Cardiac septum (tissue), 1 donor: ENCODE measurements at regions not wholly inside any gene's neighbourhood (a gene's known extent, or its start where the extent isn't known, plus 50 kb on each side); places are given as distances from the start of the nearest gene placed in this dataset.

Experiments used
- DNase-seq: peaks from one replicate; pipeline ENCODE4 v3.0.0-alpha.2; 2020; ENCODE audit warnings: low spot score
- intact Hi-C: fragments of 100-400 bp; cut with DNase I; formaldehyde crosslinking; loops from one replicate; pipeline ENCODE4 v1.14.0; 2022
- donor health status: DM: no; HTN: no; CAD: no.

DNA sequence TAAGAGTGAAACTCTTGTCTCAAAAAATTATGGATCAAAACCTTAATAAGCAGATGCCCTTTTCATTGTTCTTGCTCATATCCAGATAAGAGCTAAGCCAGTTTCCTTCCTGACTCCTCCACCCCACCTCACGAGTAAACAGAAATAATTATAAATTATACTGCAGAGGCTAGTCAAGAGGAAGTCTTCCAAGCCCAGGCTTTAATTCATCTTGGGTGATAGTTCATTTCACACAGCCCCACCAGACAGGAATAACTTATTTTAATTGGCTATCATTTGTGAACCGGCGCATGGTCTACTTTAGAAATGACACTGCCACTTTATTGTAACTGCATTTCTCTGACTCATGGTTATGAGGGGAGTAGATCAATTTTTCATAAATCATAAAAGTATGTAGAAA is 102.0 kb downstream of the BTBD3 start:
- DNase-seq = no peak
- intact Hi-C loops = no loop called here

DNA sequence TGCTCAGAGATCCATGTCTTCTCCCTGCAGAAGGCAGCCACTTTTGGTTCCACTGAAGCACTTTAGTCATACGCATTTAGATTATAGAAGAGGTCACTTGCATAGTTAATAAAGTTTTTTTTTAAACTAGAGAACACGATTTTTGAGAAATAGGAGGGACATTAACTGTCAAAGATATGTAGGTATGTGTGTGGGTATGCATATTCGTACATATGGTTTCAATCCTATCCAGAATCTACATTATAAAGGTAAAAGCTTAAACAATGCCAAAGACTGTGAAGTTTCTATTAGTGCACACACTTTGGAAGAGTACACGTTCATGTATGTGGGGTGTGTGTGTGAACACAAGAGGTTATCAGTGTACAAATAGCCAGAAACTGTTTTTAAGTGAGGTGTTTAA is 103.2 kb downstream of the BTBD3 start:
- DNase-seq = no peak
- intact Hi-C loops = no loop called here

DNA sequence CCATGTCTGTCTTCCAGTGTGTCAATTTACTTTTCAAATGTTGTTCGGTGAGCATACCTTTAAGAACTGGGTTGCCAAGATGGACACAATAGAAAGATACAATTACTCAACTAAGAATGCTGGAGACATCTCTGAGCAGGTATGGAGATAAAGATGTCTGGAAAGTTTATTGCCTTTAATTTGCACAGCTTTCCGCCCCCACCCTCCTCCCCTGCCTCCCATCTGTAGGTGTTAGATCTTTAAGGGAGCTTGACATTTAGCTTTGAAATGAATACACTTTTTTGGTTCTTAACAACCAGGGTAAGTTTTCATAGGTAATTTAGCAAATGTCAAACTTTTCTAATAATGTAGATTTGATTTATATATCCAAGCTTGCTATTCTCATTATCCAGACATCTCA is 104.4 kb downstream of the BTBD3 start:
- no peak for DNase-seq
- intact Hi-C loops = no loop called here

DNA sequence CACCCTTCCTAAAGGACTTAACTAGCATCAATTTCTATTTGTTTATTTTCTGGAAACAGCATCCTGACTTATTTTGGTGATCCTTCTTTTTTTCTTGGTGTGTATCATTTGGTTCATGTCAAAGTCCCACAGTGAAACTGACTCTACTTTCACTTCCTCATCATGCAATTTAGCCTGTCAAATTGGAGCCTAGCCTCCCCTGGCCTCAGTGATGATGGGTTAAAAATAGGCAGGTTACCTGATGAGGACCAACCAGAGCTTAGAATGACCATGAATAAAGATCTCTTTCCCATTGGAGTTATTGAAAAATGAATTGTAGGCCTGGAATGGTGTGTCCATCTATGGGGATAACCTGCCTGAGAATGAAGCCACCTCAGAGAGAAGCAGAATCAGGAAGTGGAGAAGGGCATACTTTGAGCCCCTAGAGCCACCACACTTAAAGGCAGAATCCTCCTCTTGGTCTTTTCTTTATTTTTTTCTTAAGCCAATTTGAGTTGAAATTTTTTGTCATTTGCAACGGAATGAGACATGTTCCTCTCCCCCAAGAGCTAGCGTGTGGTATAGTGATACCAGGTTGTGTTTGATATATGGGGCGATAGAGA is 105.6 kb downstream of the BTBD3 start:
- intact Hi-C loops = no loop called here

DNA sequence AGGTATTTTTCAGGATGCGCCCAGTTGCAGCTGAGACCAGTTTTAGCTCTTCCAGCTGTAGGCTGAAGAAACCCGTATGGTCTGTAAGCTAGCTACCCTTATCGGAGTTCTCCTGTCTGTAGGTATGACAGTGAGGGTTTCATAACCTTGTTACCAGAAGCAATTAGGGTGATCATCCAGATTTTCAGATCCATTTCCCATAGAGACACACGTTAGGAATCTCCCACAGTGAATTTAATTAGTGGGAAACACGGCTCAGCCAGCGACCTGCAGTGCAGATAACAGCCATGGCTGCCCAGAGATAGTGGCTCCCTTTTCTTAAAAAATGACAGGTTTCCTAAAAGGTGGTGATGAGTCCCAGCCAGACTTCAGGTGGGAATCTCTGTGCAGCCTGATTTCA is 111.1 kb downstream of the BTBD3 start:
- intact Hi-C loops = no loop called here
- DNase-seq = no peak

More for the DNA sequence above, 105.6 kb downstream of the BTBD3 start:
- DNase-seq = no peak

DNA sequence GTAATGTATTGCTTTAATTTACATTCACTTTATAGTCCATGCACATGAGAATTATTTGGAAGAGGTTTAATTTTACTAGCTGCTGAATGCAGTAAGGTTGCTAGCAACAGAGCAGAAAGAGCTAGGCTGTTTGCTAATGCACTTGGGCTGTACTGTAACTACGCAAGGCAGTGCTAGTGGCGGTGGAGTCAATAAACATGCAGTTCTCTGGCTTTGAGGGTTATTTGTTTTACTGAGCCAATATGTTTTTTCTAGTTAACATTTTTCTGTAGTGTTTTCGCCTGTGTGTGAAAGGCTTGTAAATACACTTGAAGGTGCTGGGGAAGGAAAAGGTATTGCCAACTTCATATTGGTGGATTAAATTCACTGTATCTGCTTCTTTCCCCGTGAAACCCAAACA is 112.8 kb downstream of the BTBD3 start:
- intact Hi-C loops = no loop called here

DNA sequence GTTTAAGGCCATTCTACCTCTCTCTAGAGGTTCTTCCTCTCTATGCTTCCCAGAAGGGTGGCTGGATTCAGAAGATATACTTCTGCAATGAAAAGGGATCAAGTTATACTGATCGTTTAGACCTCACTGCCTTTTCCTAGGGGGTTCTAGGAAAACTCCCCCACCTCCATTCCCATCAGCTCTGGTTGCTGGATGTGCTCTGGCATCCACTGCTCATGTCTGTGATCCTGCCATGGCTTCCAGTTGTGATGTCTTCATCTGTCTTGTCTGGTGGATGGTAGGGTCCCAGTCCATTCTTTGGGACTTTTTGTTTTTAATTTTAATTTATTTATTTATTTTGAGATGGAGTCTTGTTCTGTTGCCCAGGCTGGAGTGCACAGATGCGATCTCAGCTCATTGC is 118.4 kb downstream of the BTBD3 start:
- intact Hi-C loops = no loop called here
- DNase-seq = no peak

More for the DNA sequence above, 112.8 kb downstream of the BTBD3 start:
- no peak for DNase-seq

DNA sequence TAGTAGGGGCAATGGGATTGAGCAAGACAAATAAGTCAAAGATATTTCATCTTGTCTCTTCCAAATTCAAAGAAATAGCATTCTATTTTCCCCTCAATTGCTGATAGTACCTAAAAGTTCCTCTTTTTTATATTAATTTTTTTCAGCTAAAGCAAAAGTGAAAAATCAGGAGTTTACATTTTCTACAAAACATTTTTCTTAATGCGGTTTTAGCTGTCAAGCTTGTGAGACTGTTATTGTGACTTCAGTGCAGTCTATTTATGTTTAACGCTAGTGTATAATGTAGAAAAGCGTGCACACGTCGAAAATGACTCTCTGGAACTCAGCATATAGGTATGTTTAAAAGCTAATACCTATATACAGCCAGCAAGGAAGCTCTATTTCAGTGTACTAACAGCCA is 119.8 kb downstream of the BTBD3 start:
- no peak for DNase-seq
- intact Hi-C loops = no loop called here

DNA sequence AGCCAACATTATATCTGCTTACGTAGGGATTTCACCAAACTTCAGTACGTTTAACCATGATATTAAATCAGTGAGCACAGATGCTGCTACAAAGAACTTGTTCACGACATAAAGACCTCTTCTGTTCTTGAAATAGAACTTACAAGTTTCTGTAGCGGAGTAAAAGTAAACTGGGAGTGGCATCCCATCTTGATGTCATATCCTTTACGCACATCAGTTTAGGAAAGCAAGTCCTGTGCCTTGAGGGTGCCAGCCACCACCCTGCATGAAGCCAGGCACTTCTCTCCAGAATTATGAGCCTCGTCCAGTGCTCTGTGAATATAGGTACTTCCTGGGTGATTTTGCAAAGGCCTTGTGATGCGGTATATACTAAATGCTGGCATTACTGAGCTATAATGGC is 122.6 kb downstream of the BTBD3 start:
- intact Hi-C loops = no loop called here
- DNase-seq = no peak

DNA sequence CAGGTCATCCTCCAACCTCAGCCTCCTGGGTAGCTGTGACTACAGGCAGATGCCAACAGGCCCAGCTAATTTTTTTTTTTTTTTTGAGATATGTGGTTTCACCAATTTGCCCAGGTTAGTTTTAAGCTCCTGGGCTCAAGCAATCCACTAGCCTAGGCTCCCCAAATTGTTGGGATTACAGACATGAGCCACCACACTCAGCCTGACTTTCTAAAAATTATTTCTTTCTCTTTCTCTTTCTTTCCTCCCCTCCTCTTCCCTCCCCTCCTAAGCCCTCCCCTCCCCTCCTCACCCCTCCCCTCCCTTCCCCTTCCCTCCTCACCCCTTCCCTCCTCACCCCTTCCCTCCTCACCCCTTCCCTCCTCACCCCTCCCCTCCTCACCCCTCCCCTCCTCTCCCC is 127.3 kb downstream of the BTBD3 start:
- intact Hi-C loops = no loop called here
- DNase-seq = no peak

DNA sequence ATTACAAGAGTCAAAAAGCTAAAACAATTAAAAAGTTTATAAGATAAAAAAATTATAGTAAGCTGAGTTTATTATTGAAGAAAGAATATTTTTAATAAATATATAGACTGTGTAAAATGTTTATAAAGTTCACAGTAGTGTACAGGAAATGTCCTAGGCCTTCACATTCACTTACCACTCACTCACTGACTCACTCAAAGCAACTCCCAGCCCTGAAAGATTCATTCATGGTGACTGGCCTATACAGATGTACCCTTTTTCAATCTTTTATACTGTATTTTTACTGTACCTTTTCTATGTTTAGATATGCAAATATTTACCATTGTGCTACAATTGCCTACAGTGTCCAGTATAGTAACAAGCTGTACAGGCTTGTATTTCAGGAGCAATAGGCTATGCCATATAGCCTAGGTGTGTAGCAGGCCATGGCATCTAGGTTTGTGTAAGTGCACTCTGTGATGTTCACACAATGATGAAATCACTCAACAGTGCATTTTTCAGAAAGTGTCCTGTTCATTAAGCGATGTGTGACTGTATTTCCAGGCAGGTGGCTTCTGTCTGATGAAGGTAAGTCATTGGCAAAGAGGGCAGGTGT is 130.2 kb downstream of the BTBD3 start:
- intact Hi-C loops = no loop called here
- DNase-seq = no peak

DNA sequence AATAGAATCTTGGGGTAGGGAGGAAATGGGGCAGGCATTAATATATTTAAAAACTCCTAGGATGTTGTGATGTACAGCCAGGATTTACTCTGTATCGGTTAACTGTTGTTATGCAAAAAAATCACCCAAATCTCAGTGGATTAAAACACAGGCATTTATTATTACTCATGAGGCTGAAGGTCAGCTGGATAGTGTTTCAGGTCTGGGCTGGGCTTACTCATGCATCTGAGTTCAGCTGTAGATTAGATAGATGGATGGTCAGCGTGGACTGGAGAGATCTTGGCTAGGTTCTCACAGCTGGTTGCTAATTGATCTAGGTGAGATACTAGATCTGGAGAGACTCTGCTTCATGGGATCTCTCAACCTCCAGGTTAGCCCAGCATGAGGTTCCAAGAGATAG is 131.4 kb downstream of the BTBD3 start:
- DNase-seq = no peak
- intact Hi-C loops = no loop called here

DNA sequence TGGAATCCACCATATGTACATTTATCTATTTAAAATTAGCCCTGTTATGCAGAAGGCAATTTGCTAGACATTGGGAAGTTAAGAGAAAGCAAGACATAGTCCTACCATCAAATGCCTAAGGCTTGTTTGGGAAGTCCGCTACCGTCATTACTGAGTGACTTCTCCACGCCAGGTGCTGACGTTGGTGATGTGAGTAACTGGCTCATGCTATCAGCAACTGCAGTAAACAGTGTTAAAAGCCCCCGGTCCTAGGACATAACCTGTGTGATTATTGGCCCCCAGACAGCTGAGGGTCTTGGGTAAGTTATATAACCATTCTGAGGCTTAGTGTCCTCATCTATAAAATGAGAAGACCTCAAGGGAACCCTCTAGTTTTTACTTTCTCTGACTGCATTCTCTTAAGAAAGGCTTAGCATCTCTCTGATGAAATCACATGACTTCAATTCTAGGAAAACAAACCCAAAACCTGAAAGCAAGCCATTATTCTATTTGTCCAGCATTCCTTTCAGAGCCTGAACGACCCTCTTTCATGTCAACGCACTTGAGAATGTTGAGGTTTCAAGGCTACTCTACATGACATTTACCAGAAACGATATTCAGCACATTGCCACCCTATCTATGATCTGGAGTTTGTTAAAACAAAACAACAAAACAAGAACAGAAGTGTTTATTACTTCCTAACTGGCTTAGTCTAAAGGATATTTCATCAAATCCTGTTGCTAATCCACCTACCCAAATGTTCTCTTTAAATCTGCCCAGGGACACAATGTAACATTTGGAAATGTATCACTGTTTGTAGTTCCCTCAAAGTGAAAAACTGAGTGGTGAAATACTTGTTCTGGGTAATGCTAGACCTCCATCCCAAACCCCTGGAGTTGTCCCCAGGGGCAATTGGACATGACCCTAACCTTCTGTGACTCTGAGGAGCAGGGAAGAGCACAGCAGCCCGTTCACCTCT is 133.8 kb downstream of the BTBD3 start:
- intact Hi-C loops = no loop called here
- DNase-seq = no peak

DNA sequence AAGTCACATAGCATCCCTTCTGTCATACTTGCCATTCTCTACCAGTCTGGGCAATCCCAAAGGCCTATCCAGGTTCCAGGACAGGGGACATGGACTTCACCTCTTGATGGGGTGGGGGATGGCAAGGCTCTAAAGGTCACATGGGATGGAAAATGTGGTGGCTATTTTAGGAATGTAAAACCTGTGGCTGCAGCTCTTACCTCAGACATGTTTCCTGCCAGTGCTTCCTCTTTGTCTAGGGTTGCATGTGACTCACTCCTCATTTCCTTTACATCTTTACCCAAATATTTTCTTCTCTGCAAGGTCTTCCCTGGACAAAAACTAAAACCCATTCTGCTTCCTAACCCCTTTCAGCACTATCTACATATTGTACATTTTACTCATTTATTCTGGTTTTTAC is 135.7 kb downstream of the BTBD3 start:
- intact Hi-C loops = no loop called here
- DNase-seq = no peak

DNA sequence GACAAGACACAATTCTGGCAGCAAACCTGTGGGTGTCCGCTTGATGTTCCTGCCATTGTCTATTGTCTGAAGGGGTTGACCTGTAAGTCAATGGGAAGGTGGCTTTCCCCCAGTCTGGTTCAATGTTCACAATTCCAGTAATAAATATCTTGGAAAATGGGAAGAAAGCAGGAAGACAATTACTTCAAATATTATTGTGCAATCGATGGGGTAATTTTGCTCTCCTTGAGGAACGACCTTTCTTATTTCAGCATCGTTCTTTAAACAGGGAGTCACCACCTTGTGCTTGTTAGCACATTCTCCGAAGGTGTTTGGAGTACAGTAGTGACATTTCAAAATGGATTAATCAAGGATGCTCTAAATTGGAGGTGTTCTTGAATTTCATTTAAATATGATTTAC is 136.9 kb downstream of the BTBD3 start:
- intact Hi-C loops = no loop called here
- DNase-seq = no peak

DNA sequence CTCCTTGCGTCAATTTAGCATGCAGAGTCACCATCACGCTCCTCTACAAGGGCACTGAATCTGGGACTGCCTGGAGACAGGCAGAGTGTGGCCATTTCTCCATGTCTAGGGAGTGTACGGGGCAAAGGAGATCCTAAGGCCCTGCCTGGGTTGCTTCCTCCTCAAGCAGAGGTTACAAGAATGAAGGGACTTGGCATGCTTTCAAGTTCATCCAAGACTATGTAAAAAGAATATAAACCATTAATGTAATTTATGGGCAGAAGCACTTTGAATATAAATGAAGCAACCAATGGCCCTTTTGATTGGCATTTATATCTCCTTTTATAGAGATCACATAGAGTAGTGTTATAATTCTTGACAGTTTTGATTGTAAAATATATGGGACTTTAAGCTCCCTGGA is 137.5 kb downstream of the BTBD3 start:
- DNase-seq = no peak
- intact Hi-C loops = no loop called here

DNA sequence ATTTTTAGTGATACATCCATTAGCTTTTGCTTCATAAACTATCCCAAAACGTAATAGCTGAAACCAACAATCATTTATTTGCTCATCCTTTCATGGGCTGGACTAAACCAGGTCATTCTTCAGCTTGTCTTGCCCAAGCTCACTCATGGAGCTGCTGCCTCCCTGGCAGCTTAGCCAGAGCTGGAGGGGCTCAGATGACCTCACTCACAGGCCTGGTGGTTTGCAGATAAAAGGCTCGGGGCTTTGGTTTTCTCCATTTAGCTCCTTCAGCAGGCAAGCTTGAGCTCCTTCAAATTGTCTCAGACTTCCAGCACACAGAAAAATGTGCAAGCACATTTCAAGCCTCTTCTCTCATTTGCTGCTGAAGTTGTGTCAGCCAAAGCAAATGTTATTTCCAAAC is 139.1 kb downstream of the BTBD3 start:
- no peak for DNase-seq
- intact Hi-C loops = no loop called here

DNA sequence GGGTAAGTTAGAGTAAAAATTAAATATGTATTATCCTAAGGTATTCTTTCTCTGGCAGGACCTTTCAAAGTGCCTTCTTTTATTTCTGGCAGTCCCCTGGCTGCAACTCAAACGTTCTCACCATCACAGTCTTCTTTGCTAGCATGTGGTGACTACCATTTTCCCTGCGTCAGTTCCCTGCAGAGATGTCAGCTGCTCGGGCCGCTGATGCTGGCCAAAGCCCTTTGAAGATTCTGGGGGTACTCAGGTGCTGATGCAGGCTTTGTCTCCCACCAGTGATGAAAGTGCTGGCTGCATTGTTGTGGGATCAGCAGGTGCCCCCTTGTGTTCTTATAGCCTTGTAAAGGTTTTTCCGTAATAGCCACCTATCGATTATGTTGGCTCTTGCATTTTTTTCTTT is 140.1 kb downstream of the BTBD3 start:
- intact Hi-C loops = no loop called here
- no peak for DNase-seq

DNA sequence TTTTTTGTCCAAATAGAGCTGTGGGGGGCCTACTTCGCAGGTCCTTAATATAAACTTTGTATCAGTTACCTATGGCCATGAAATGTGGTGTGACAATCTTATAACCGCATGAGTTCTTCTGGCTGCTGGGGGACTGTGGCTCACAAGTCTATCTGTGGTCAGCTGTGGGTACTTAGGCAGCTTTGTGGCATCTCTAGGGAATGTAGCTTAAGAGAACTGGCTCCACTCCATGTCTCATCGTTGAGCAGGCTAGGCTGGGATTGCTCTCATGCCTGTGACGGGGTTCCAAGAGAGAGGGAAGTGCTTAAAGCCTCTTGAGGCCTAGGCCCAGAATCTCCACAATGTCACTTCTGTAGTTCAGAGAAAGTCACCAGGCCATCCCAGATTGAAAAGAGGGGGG is 140.5 kb downstream of the BTBD3 start:
- intact Hi-C loops = no loop called here
- no peak for DNase-seq

DNA sequence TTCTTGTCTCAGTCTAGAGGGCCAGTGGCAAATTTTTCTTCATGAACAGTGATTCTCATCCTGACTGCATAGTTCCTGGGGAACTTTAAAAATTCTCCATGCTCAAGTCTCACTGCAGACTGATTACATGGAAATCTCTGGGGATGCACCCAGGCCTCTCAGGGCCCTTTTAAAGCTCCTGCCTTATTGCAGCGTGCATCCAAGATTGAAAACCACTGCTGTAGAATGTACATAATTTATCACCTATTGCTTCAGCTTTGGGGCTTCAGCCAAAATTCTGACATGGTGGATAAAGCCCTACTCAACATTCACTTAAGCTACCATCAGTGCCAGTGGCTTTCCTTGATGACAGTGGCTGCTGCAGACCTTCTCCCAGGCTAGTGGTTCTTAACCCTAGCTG is 143.8 kb downstream of the BTBD3 start:
- intact Hi-C loops = no loop called here

DNA sequence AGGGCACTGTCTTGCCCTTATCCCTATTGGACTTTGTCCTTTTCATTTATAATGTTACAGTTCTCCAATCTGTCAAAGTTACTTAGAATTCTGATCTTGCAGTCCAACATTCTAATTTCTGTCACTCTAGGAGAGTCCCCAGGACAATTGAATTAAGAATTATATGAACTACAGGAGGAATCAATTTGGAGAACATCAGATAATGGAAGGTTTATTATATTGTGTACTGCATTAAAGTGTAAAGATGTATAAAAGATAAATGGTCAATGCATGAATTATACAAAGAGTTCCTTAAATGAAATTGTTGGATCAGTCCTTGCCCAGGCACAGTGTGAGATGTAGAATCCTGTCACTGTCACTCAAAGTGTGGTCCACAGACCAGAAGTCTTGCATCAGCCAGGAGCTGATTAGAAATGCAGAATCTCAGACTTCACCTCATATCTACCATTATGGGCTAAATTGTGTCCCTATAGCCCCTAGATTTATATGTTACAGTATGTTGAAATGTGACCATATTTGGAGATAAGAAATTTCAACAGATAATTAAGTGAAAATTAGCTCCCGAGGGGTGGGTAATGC is 145.5 kb downstream of the BTBD3 start:
- intact Hi-C loops = no loop called here
- no peak for DNase-seq

More for the DNA sequence above, 143.8 kb downstream of the BTBD3 start:
- DNase-seq = no peak
